ENCODE measurements at regions not wholly inside any gene's neighbourhood (a gene's known extent, or its start where the extent isn't known, plus 50 kb on each side); places are given as distances from the start of the nearest gene placed in this dataset.

DNA sequence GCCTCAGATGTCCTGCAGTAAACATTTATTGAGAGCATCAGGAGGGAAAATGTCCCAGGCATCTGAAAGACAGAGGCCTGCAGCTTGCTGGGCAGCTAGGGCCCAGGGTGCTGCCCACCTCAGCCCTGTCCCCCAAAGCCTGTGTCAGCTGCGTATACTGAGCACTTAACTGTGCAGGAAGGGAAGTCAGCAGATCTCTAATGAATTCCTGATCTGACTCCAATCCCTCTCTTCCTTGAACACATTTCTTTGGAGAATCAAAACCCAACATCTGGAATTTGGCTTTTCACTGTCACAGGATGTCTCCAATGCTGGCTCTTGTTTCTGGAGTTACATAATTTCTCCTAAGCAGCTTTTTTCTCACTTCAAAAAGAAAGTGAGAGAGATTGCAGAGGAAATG lies 364.7 kb upstream of the NFE2L3 start:
- TF ChIP-seq POLR2AphosphoS5 (IDR thresholded peaks at IDR 0.05; ENCODE audit: low read depth, low read length) (no peak), TAF1 (IDR thresholded peaks at IDR 0.05; ENCODE audit: borderline replicate concordance, low read depth, low read length) (no peak), POLR2A (IDR thresholded peaks at IDR 0.05; ENCODE audit: low read depth, low read length) (no peak)
